Activated CD4-positive, alpha-beta T cell treated with anti-CD3 and anti-CD28 coated beads for 36 hours (primary cell): ENCODE measurements at regions not wholly inside any gene's neighbourhood (a gene's known extent, or its start where the extent isn't known, plus 50 kb on each side); places are given as distances from the start of the nearest gene placed in this dataset.

ENCODE experiments used
- ATAC-seq: fragments of 200-7000 bp; cut with Tn5 transposase; one replicate; pipeline ENCODE4 v1.10.0; 2021; ENCODE audit warnings: mild to moderate bottlenecking, moderate library complexity
- CTCF ChIA-PET: fragments of 350-600 bp; sonication (Branson Sonifier 250); formaldehyde crosslinking; loops from one replicate; lab custom pipeline; 2021; ENCODE audit warnings: antibody characterized with exemption; lab: Charles Lee
- POLR2A ChIA-PET: fragments of 350-600 bp; sonication (Branson Sonifier 250); formaldehyde crosslinking; loops from one replicate; lab custom pipeline; 2021; ENCODE audit warnings: antibody characterized with exemption, inconsistent platforms; lab: Charles Lee
- DNase-seq: peaks from one replicate; pipeline ENCODE4 v3.0.0-alpha.2; 2020
- H3K27ac Mint-ChIP-seq: one replicate; pipeline ENCODE4 v1.8.0; 2021; ENCODE audit warnings: mixed read lengths
- H3K27me3 Mint-ChIP-seq: one replicate; pipeline ENCODE4 v1.8.0; 2021; ENCODE audit warnings: mixed read lengths
- H3K36me3 Mint-ChIP-seq: one replicate; pipeline ENCODE4 v1.8.0; 2021; ENCODE audit warnings: low read depth, mixed read lengths
- H3K4me1 Mint-ChIP-seq: one replicate; pipeline ENCODE4 v1.8.0; 2021; ENCODE audit warnings: mixed read lengths
- H3K4me3 Mint-ChIP-seq: one replicate; pipeline ENCODE4 v1.8.0; 2021; ENCODE audit warnings: mild to moderate bottlenecking, moderate library complexity, mixed read lengths
- H3K9me3 Mint-ChIP-seq: one replicate; pipeline ENCODE4 v1.8.0; 2021; ENCODE audit warnings: low read depth, mixed read lengths
- intact Hi-C, 2 experiments: fragments of 100-400 bp; cut with DNase I in 1 of 2; cut with micrococcal nuclease in 1 of 2; formaldehyde crosslinking; loops; one replicate each; pipeline versions ENCODE4 v1.14.2 to v1.15.1; 2022 to 2024; cut with DNase I, micrococcal nuclease

- Mint-ChIP-seq H3K36me3 (no peaks in the 10 kb centered on the region), H3K27me3 (no peaks in the 10 kb centered on the region), H3K9me3 (peaks cover 2% of the 10 kb centered on the region), H3K4me1 (no peaks in the 10 kb centered on the region), H3K4me3 (no peak overlapping the region), H3K27ac (no peak overlapping the region)
- DNase-seq, result no peak
- ATAC-seq, result no peak
- CTCF ChIA-PET, result no interaction called here
- POLR2A ChIA-PET, result no interaction called here
- intact Hi-C loops, result no loop called here
These were observed 608.8 kb upstream of the SOX11 start for GRCh38 chr2:5083402-5083801.

- no peak for ATAC-seq
- DNase-seq, result no peak
- no peak overlapping the region for H3K27ac Mint-ChIP-seq
- CTCF ChIA-PET, result interaction anchor here (0.6 kb wide), 1 partner anchor 283 kb away, joined by 4 read pairs; no protein-coding TSS in a partner anchor
- no peaks in the 10 kb centered on the region for H3K4me1 Mint-ChIP-seq
- POLR2A ChIA-PET, result no interaction called here
- H3K4me3 Mint-ChIP-seq, result no peak overlapping the region
- no peaks in the 10 kb centered on the region for H3K36me3 Mint-ChIP-seq
- peaks cover 4% of the 10 kb centered on the region for H3K9me3 Mint-ChIP-seq
- no peaks in the 10 kb centered on the region for H3K27me3 Mint-ChIP-seq
- intact Hi-C loops, result no loop called here
These were observed 602.8 kb upstream of the SOX11 start for GRCh38 chr2:5089409-5089808.

DNA sequence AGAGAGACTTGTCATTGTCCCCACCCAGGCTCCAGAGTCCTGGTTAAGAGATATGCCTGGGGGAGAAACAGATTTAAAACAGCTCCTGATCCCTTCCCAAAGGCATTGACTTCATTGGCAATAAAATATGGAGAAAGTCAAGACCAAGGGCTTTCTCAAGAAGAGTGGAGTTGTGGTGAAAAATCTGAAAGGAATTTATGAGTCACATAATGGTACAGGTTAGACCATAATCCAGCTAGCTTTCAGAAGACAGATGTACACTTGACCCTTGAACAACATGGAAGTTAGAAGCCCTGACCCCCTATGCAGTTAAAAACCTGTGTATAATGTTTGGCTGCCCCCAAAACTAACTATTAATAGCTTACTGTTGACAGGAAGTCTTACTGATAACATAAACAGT is 599.1 kb upstream of the SOX11 start:
- Mint-ChIP-seq H3K9me3 (peaks cover 8% of the 10 kb centered on the region), H3K36me3 (no peaks in the 10 kb centered on the region), H3K27me3 (no peaks in the 10 kb centered on the region), H3K4me1 (no peaks in the 10 kb centered on the region), H3K27ac (no peak overlapping the region), H3K4me3 (no peak overlapping the region)
- ATAC-seq (no peak), DNase-seq (no peak)
- ChIA-PET POLR2A (no interaction called here), CTCF (no interaction called here)
- intact Hi-C loops, result no loop called here

DNA sequence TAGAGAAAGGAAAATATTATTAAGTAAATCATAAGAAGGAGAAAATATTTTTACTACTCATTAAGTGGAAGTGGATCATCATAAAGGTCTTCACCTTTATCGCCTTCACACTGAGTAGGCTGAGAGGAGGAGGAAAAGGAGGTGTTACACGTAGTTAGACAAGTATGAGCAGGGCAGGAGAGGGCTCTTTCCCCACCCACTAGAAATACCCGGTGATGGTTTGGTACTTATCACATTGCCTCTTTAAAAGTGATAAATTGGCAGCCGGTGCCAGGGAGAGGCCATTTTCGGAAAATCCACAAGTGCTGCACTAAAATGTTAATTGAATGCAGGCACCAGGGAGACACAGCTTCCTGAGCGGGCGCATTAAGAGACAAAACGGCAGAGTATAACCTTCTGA is 598.7 kb upstream of the SOX11 start:
- ATAC-seq (no peak), DNase-seq (no peak)
- Mint-ChIP-seq H3K4me3 (no peak overlapping the region), H3K9me3 (peaks cover 8% of the 10 kb centered on the region), H3K27me3 (no peaks in the 10 kb centered on the region), H3K4me1 (no peaks in the 10 kb centered on the region), H3K27ac (no peak overlapping the region), H3K36me3 (no peaks in the 10 kb centered on the region)
- POLR2A ChIA-PET, result no interaction called here
- intact Hi-C loops, result no loop called here
- CTCF ChIA-PET, result no interaction called here

GRCh38 chr2:5094192-5094591 is 598.0 kb upstream of the SOX11 start:
- no peaks in the 10 kb centered on the region for H3K4me1 Mint-ChIP-seq
- H3K27ac Mint-ChIP-seq, result no peak overlapping the region
- ChIA-PET CTCF (no interaction called here), POLR2A (no interaction called here)
- no peaks in the 10 kb centered on the region for H3K27me3 Mint-ChIP-seq
- H3K4me3 Mint-ChIP-seq, result no peak overlapping the region
- no peak for ATAC-seq
- intact Hi-C loops, result no loop called here
- H3K36me3 Mint-ChIP-seq, result no peaks in the 10 kb centered on the region
- H3K9me3 Mint-ChIP-seq, result peaks cover 14% of the 10 kb centered on the region
- no peak for DNase-seq

DNA sequence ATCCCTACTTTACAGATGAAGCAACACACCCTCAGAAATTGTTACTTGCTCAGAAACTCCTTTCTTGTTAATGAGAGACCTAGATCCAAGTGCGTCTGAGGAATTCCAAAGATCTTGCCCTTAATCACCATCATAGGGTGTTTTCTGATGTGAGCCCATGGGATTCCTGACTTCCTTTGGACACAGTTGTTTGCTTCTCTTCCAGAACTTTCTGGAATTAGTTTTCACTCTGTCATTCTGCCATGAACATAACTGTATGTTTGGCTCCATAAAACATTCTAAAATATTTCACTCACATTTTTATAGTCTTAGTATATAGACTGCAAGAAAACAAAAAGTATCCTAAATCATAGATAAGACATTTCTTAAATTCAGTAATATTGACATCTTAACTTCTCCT is 593.9 kb upstream of the SOX11 start:
- Mint-ChIP-seq H3K36me3 (no peaks in the 10 kb centered on the region), H3K9me3 (peaks cover 15% of the 10 kb centered on the region), H3K4me3 (no peak overlapping the region), H3K4me1 (no peaks in the 10 kb centered on the region), H3K27ac (no peak overlapping the region), H3K27me3 (no peaks in the 10 kb centered on the region)
- CTCF ChIA-PET, result interaction anchor here (1.0 kb wide), 1 partner anchor 16 kb away, joined by 3 read pairs; no protein-coding TSS in a partner anchor
- no peak for ATAC-seq
- DNase-seq, result no peak
- intact Hi-C loops, result no loop called here
- POLR2A ChIA-PET, result no interaction called here

- H3K4me1 Mint-ChIP-seq, result no peaks in the 10 kb centered on the region
- DNase-seq (no peak), ATAC-seq (no peak)
- CTCF ChIA-PET, result no interaction called here
- intact Hi-C loops, result no loop called here
- H3K27ac Mint-ChIP-seq, result no peak overlapping the region
- H3K9me3 Mint-ChIP-seq, result peaks cover 13% of the 10 kb centered on the region
- POLR2A ChIA-PET, result no interaction called here
- no peak overlapping the region for H3K4me3 Mint-ChIP-seq
- H3K27me3 Mint-ChIP-seq, result no peaks in the 10 kb centered on the region
- H3K36me3 Mint-ChIP-seq, result no peaks in the 10 kb centered on the region
These were observed 589.4 kb upstream of the SOX11 start for GRCh38 chr2:5102823-5103222.

- intact Hi-C loops, result no loop called here
- ChIA-PET CTCF (no interaction called here), POLR2A (no interaction called here)
- ATAC-seq (no peak), DNase-seq (no peak)
- peaks cover 23% of the 10 kb centered on the region for H3K9me3 Mint-ChIP-seq
- H3K4me1 Mint-ChIP-seq, result no peaks in the 10 kb centered on the region
- no peak overlapping the region for H3K4me3 Mint-ChIP-seq
- no peaks in the 10 kb centered on the region for H3K27me3 Mint-ChIP-seq
- H3K36me3 Mint-ChIP-seq, result no peaks in the 10 kb centered on the region
- no peak overlapping the region for H3K27ac Mint-ChIP-seq
These were observed 580.6 kb upstream of the SOX11 start for GRCh38 chr2:5111581-5111980.

DNA sequence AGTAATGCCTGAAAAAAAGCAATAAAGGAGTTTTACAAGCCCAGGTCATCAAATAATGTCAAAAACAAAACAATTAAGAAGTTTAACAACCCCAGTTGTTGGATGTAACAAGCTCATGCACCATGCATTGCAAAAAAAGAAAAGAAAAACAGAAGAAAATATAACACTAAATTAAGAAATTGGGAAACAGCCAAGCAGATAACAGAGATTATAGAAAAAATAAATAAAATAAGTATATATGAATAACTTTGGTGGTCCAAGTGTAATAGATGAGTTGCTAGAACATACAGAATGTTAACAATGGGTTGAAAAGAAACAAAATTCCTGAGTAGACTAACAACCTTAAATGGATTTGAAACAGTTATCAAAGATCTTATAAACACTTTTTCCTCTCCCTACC is 573.1 kb upstream of the SOX11 start:
- Mint-ChIP-seq H3K27ac (no peak overlapping the region), H3K9me3 (peaks cover 4% of the 10 kb centered on the region), H3K36me3 (no peaks in the 10 kb centered on the region), H3K4me3 (no peak overlapping the region), H3K4me1 (no peaks in the 10 kb centered on the region), H3K27me3 (no peaks in the 10 kb centered on the region)
- intact Hi-C loops, result no loop called here
- ATAC-seq (no peak), DNase-seq (no peak)
- POLR2A ChIA-PET, result no interaction called here
- CTCF ChIA-PET, result interaction anchor here (0.6 kb wide), 1 partner anchor 1008 kb away, joined by 3 read pairs; no protein-coding TSS in a partner anchor

DNA sequence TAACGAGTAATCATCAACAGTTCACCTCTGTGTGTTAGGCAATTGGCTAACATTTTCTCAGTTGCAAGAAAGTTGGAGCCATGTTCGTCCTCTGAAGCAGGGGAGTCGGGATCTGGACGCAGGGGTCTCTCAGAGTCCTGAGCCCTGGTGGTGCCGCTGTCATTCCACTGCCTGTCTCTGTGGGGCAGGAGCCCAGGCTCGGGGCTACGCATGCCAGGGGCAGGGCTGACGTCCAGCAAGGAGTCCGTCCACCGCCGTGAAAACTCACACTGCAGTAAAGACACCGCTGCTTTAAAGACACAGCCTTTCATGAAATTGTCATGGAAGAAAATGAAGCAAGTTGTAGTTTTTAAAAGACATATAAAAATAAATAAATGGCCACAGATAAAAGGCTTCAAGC is 571.1 kb upstream of the SOX11 start:
- intact Hi-C loops, result no loop called here
- DNase-seq, result no peak
- H3K4me3 Mint-ChIP-seq, result no peak overlapping the region
- H3K36me3 Mint-ChIP-seq, result no peaks in the 10 kb centered on the region
- POLR2A ChIA-PET, result no interaction called here
- H3K27ac Mint-ChIP-seq, result no peak overlapping the region
- H3K27me3 Mint-ChIP-seq, result no peaks in the 10 kb centered on the region
- no peaks in the 10 kb centered on the region for H3K4me1 Mint-ChIP-seq
- CTCF ChIA-PET, result no interaction called here
- H3K9me3 Mint-ChIP-seq, result peaks cover 4% of the 10 kb centered on the region
- no peak for ATAC-seq

GRCh38 chr2:5121642-5122041 is 570.5 kb upstream of the SOX11 start:
- no peak for DNase-seq
- no peak for ATAC-seq
- Mint-ChIP-seq H3K9me3 (peaks cover 4% of the 10 kb centered on the region), H3K4me3 (no peak overlapping the region), H3K27me3 (no peaks in the 10 kb centered on the region), H3K27ac (no peak overlapping the region), H3K4me1 (no peaks in the 10 kb centered on the region), H3K36me3 (no peaks in the 10 kb centered on the region)
- ChIA-PET POLR2A (no interaction called here), CTCF (no interaction called here)
- intact Hi-C loops, result no loop called here

DNA sequence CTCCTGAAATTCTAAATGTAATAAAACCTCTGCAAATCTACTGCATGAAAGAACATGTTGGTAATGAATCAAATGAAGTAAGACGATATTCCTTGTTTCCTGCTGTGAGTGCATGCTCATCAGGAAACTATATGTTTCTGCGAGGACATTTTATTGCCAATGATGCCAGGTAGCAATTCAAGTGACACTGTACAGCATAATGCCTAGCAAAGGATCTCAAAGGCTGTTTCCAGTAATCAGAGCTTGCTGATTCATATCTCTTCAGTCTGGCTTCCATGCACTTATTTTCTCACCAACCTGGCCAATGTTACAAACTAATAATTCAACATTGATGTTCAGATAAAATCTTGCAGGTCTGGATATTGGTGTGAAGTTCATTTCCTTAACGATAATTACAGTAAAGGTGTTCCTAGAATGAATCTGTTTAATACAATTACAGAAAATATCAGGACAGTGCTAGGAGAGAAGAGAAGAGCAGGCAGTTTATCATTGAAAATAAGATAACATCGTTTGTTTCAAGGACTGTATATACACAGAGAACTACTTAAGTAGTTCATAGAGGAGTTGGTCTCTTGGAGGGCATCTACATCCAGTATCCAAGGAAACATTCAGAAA is 568.5 kb upstream of the SOX11 start:
- Mint-ChIP-seq H3K4me3 (no peak overlapping the region), H3K4me1 (no peaks in the 10 kb centered on the region), H3K27me3 (no peaks in the 10 kb centered on the region), H3K27ac (no peak overlapping the region), H3K36me3 (no peaks in the 10 kb centered on the region), H3K9me3 (no peaks in the 10 kb centered on the region)
- DNase-seq (no peak), ATAC-seq (no peak)
- intact Hi-C loops, result no loop called here
- CTCF ChIA-PET, result no interaction called here
- POLR2A ChIA-PET, result no interaction called here
